UCSD-AML1 (cell line): ENCODE measurements at regions not wholly inside any gene's neighbourhood (a gene's known extent, or its start where the extent isn't known, plus 50 kb on each side); places are given as distances from the start of the nearest gene placed in this dataset.

Experiments
- DNase-seq: peaks from one replicate; lab custom pipeline; 2025; ENCODE audit not compliant: unreplicated experiment; lab: John Stamatoyannopoulos, UW

- no peak for DNase-seq
Observed at GRCh38 chr1:185646202-185646683, 87.9 kb upstream of the HMCN1 start.

DNA sequence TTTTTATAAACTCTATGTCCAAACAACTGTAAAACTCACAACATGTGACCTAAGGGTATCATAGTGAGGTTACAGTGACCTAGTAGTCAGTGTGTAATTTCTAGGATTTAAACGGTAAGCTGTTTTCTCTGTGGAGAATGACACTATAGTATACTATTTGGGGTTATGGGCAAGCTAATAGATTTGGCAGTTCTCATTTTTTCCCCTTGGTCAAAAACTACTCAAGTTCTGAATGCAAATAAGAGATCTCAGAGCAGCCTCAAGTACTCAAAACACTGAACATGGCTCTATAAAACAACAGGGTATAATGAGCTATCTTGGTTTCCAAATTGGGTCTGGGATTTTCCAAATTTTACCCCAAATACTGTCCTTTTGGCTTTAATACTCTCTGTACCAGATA is 88.5 kb upstream of the HMCN1 start:
- DNase-seq: no peak

DNA sequence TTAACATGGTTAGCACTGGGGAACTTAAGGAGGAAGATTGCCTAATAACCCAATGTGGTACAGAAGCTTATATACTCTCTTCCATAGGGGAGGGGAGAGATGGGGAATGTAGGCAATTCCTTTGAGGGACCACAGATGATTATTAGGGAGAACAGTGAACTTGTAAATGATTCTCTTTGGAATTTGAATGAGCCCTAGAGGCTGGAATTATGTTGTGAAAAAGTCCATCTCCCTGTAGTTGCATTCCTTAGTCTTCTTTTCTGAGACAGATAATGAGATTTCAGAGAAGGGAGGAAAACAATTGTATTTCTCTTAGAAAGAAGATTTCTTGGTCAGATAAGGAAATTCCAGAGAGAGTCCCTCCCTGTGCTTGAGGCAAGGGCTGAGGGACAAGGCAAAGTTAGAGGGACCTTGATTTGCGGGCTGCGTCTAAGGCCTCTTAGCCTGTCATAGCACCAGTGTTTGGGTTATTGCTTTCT is 89.0 kb upstream of the HMCN1 start:
- DNase-seq: no peak

DNA sequence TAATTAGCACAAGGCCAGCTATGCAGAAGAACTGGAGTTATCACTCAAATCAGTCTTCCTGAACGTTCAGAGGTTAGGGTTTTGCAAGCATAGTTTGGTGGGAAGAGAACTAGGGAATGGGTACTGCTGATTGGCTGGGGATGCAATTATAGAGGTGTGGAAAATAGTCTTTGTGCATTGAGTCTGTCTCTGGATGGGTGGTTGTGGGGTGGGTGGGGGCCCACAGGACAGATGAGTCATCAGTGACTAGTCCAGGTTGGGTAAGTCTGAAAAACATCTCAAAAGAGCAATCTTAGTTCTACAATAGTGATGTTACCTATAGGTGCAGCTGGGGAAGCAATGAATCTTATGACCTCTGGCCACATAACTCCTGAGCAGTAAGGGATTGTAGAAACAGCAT is 89.7 kb upstream of the HMCN1 start:
- DNase-seq: no peak

DNA sequence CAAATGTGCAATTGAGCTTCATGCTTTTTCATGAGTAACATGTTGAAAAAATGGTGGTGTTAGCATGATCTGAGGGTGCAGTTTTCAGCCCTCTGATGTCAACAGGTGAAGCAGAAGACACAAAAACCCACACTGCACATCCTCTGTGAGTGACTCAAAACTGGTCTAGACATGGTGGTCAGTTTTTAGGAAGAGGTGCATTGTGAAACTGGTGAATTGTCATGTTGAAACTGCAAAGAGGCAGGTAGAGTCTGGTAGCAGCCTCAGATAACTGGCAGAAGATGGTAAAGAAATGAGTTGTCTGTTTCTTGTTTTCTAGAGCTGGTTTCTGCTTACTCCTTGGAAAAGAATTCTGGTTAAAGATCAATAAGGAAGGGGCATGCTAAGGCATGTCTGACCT is 97.3 kb upstream of the HMCN1 start:
- DNase-seq: no peak

DNA sequence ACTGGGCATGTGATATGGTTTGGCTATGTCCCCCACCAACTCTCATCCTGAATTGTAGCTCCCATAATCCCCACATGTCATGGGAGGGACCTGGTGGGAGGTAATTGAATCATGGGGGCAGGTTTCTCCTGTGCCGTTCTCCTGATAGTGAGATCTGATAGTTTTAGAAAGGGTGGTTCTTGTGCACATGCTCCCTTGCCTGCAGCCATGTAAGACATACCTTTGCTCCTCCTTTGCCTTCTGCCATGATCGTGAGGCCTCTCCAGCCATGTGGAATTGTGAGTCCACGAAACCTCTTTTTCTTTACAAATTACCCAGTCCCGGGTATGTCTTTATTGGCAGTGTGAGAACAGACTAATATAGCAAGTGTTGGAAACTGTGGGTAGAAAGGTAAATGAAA is 99.5 kb upstream of the HMCN1 start:
- no peak for DNase-seq

DNA sequence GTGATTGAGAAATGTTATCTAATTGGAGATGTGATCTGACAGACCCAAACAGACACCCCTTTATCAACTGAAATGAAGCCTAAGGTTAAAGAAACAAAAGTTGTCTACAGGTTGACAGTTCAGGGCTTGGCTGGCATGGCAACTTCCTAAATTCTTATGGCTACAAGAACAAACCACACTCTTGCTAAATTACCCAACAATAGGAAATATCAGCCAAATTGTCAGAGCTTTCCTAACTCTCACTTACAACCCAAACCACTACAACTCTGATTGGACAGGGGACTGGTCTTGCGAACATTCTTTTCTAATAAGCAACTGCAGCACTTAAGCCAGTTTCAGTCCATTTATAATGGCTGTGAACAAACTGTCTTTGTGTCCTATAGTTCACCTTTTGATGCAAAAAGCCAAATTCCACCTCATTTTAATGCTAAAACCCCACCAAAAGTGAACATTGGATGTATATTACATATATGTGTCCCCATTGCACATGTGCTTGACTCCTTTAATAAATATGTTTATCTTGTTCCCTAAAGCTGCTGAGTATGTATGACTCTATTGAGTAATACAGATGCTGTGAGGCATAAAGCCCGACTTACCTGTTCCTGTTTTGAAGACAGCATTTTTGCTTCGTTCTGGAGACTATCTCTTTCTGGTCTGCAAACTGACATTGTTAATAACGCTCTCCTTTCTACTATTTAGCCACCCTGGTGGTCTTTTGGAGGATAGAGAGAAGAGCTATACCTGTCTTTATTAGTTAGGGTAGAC is 101.3 kb upstream of the HMCN1 start:
- DNase-seq: no peak

- DNase-seq: no peak
Observed at GRCh38 chr1:185631843-185632242, 102.3 kb upstream of the HMCN1 start.

DNA sequence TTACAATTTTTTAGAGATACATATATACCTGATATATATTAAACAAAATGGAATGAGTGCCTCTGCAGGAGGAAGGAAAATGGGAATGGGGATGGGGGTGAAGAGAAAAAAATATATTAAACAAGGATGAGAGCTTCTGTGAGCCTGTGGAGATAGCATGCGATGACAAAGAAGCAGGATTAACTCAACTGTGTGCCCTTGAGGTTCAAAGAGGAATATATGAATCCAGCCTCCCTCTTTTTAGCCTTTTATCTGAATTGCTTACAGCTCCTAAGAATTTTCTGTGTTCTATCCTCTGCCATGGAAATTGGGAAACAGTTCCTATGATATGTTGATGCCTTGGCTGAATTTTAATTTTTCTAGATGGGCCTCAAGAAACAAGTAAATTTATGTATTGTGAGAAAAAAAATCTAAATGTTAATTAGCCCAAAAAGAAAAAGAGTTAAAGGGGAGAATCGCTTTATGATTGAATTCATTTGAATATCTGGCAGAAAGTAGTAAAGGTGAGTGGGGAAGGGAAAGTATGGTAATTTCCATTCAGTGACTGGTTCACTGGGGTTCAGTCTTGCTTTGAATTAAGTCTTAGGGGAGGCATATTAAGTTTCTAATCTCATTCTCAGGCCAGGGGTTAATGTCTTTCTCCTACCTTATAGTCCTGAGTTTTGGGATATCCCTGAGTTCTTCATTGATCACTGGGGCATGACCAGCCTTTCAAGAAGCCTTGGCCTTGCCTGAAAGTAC is 106.3 kb upstream of the HMCN1 start:
- no peak for DNase-seq

DNA sequence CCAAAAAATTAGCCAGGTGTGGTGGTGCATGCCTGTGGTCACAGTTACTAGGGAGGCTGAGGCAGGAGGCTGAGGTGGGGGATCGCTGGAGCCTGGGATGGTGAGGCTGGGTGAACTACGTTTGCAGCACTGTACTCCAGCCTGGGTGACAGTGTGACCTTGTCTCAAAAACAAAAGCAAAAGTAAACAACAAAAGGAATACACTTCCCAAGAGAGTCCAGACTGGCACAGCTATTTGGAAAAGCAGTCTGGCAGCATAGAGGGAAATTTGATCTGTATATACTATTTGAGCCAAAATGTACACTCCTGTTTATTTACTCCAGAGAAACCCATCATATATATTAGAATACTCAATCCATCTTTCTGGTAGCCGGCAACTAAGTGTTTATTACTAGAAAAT is 107.0 kb upstream of the HMCN1 start:
- no peak for DNase-seq

DNA sequence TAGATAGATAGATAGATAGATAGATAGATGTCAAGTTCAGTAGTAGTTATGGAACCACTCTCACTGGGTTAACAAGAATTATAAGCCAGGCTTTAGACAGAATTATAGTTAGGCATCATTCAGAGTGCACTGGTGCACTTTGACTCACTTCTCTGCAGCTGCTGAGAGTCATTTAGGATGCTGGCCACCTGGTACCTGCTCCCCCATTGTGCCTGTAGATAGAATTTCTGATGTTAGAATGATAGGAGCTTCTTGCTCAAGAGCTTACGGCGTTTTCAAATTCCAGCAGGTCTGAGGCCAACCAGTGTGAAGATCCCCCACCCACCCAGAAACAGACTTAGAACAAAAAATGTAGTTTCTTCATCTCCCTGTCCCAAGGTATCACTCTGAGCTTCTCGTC is 107.8 kb upstream of the HMCN1 start:
- no peak for DNase-seq

DNA sequence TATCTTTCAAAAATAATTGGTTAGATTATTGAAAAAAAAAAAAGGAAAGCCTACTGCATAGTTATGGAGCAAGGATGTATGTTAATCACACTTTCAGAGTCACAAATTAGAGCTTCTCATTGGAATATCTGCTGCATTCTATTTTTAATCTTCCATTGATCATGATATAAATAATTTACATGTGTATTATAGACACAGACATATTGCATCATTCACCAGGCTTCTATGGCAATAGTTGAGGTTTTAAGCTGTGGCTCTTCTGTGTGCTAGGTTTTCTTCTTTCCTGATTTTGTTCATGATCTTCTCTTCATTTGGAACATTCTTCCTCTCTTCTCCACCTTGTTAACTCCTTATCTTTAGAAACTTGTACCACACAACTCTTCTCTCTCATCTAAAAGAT is 123.2 kb upstream of the HMCN1 start:
- DNase-seq: no peak

DNA sequence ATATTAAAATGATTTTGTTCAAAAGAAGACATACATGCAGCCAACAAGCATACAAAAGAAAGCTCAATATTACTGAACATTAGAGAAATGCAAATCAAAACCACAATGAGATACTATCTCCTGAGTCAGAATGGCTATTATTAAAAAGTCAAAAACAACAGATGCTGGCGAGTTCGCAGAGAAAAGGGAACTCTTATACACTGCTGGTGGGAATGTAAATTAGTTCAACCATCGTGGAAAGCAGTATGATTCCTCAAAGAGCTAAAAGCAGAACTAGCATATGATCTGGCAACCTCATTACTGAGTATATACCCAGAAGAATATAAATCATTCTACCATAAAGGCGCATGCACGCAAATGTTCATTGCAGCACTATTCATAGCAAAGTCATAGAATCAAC is 126.0 kb upstream of the HMCN1 start:
- DNase-seq: no peak

GRCh38 chr1:185603158-185603557 is 131.0 kb upstream of the HMCN1 start:
- no peak for DNase-seq

DNA sequence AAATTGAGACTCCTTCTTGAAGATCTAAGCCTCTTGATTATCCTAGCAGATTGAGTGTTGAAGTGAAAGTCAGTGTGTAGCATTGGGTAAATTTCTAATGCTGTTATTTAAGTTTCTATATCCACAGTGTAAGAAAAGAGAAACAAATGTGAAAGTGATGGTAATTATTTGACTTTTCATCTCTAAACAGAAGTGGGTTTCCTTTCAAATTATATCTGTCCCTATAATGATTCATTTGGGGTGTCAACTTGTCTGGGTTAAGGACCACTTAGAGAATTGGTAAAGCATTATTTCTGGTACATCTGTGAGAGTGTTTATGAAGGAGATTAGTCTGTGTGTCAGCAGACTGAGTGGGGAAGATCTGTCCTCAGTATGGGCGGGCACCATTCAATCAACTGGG is 133.0 kb upstream of the HMCN1 start:
- DNase-seq: no peak

DNA sequence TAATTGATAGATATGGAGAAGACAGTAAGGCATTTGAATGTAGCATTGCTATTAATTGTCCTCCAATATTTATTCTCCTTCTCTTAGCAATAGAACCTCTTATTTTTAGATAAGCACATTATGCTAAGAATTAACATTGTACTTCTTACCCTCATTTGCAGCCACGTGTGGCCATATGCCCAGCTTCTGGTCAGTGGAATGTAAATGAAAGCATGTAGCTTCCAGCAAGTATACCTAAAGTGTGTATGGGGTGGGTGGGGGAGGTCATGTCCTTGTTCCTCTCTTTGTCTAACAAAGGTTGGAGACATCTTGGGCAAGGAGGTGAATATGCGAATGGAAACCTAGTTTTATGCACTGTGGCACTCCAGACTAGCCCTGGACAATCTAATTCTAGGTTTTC is 133.6 kb upstream of the HMCN1 start:
- DNase-seq: no peak

- no peak for DNase-seq
Observed at GRCh38 chr1:185598332-185598731, 135.9 kb upstream of the HMCN1 start.

DNA sequence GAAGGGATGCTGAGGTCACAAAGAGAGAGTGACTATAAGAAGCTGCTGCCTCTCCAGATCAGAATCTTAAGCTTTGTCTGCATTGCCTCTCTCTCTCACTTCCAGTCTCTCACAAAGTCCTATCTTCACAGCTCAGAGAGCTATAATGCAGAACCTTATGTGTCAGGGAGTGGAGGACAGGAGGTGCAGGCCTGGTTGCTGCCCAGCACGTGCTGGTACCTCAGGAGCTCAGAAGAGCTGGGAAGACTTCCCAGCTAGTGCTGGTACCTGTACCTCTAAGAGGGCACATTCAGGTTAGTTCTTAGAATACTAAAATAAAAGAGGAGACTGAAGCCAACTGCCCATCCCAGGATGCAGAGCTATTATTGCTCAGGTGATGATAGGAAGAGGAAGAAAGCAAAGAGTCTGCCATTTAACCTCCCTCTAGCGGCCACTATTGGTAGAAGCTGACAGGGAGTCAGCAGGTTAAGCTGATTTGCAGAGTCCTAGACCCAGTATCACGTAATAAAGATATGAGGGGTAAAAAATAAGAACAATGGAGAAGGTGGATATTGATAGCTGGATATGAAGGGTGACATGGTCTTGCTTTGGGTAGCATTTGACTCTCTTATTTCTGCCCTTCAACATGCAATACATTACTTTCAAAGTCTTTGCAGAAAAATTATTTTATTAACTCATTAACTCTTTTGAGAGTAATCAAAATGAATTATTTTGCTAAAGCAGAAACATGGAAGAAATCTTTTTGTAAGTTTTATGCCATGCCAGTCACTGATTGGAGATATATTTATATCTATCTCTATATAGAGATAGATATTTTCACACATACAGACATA is 138.1 kb upstream of the HMCN1 start:
- DNase-seq: no peak

- no peak for DNase-seq
Observed at GRCh38 chr1:185594786-185595410, 139.3 kb upstream of the HMCN1 start.

GRCh38 chr1:185593271-185593670 is 140.9 kb upstream of the HMCN1 start:
- no peak for DNase-seq

- no peak for DNase-seq
Observed at GRCh38 chr1:185585770-185586169, 148.4 kb upstream of the HMCN1 start.
